ENCODE measurements at regions not wholly inside any gene's neighbourhood (a gene's known extent, or its start where the extent isn't known, plus 50 kb on each side); places are given as distances from the start of the nearest gene placed in this dataset.

DNA sequence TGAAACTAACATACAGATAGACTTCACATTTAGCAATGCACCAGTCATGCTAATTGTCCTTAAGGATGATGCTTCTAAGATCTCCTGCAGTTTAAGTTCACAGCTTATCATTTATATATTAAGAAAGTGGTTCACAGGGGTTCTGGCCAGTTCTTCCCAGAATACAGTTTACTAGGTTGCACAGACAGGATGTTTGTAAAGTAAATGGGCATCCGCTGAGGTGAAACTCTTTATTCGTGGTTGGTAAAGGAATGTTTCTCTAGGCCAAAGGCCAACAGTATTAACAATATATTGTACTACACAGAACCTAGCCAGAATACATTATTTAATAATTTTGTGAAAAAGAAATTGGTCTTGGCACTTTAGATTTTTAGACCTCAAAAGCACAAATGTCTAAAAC is 1427.3 kb downstream of the CDH8 start:
- TF ChIP-seq, protein P1, sequence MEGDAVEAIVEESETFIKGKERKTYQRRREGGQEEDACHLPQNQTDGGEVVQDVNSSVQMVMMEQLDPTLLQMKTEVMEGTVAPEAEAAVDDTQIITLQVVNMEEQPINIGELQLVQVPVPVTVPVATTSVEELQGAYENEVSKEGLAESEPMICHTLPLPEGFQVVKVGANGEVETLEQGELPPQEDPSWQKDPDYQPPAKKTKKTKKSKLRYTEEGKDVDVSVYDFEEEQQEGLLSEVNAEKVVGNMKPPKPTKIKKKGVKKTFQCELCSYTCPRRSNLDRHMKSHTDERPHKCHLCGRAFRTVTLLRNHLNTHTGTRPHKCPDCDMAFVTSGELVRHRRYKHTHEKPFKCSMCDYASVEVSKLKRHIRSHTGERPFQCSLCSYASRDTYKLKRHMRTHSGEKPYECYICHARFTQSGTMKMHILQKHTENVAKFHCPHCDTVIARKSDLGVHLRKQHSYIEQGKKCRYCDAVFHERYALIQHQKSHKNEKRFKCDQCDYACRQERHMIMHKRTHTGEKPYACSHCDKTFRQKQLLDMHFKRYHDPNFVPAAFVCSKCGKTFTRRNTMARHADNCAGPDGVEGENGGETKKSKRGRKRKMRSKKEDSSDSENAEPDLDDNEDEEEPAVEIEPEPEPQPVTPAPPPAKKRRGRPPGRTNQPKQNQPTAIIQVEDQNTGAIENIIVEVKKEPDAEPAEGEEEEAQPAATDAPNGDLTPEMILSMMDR (IDR thresholded peaks at IDR 0.05; ENCODE audit: poor library complexity) = no peak
- no peak for TF ChIP-seq EZH2phosphoT487 (IDR thresholded peaks at IDR 0.05; ENCODE audit: low read depth, severe bottlenecking, unreplicated experiment)

Data from hepatocyte (in vitro differentiated cells).